ENCODE measurements at regions not wholly inside any gene's neighbourhood (a gene's known extent, or its start where the extent isn't known, plus 50 kb on each side); places are given as distances from the start of the nearest gene placed in this dataset.

GRCh38 chr10:129309565-129309964 is 157.5 kb upstream of the MGMT start:
- no TSS peak for BruUV-seq (replicated peaks)
- ChIA-PET CTCF (no interaction called here), POLR2A (no interaction called here), RAD21 (ENCODE audit: low non-redundant PET in 1 of 2, low total read pairs in 2 of 2, uncharacterized antibody in 2 of 2, unreplicated experiment in 2 of 2) (no interaction called here)
- ATAC-seq: no peak
- Histone ChIP-seq H3K4me1 (ENCODE audit: control insufficient read depth in 1 of 2, insufficient read depth in 2 of 2, low read length in 2 of 2) (no peaks in the 10 kb centered on the region), H3K4me2 (ENCODE audit: low read length) (no peak overlapping the region), H3K4me3 (replicated peaks in 1 of 2; ENCODE audit: low read depth in 1 of 2, low read length in 2 of 2) (no peak overlapping the region), H3K27ac (ENCODE audit: low read depth, low read length) (no peak overlapping the region), H3K36me3 (ENCODE audit: control insufficient read depth in 1 of 2, insufficient read depth in 2 of 2, low read length in 2 of 2) (no peaks in the 10 kb centered on the region), H3K27me3 (ENCODE audit: insufficient read depth, low read length) (no peaks in the 10 kb centered on the region), H4K20me1 (ENCODE audit: insufficient read depth) (no peaks in the 10 kb centered on the region), H3K79me2 (ENCODE audit: insufficient read depth, low read length) (no peaks in the 10 kb centered on the region), H3K9me2 (ENCODE audit: insufficient read depth) (no peaks in the 10 kb centered on the region), H3K9ac (ENCODE audit: low read length) (no peak overlapping the region), H2AFZ (ENCODE audit: low read depth, low read length, poor library complexity, severe bottlenecking) (no peak overlapping the region), H3K9me3 (ENCODE audit: control insufficient read depth in 1 of 2, insufficient read depth in 1 of 2, low read depth in 1 of 2, low read length in 2 of 2) (peaks cover 13 to 15% of the 10 kb centered on the region in 2 experiments; a peak in 2 of 4 replicates)
- TF ChIP-seq, protein P1, sequence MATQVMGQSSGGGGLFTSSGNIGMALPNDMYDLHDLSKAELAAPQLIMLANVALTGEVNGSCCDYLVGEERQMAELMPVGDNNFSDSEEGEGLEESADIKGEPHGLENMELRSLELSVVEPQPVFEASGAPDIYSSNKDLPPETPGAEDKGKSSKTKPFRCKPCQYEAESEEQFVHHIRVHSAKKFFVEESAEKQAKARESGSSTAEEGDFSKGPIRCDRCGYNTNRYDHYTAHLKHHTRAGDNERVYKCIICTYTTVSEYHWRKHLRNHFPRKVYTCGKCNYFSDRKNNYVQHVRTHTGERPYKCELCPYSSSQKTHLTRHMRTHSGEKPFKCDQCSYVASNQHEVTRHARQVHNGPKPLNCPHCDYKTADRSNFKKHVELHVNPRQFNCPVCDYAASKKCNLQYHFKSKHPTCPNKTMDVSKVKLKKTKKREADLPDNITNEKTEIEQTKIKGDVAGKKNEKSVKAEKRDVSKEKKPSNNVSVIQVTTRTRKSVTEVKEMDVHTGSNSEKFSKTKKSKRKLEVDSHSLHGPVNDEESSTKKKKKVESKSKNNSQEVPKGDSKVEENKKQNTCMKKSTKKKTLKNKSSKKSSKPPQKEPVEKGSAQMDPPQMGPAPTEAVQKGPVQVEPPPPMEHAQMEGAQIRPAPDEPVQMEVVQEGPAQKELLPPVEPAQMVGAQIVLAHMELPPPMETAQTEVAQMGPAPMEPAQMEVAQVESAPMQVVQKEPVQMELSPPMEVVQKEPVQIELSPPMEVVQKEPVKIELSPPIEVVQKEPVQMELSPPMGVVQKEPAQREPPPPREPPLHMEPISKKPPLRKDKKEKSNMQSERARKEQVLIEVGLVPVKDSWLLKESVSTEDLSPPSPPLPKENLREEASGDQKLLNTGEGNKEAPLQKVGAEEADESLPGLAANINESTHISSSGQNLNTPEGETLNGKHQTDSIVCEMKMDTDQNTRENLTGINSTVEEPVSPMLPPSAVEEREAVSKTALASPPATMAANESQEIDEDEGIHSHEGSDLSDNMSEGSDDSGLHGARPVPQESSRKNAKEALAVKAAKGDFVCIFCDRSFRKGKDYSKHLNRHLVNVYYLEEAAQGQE (IDR thresholded peaks at IDR 0.05; ENCODE audit: low read depth): no peak
- TF ChIP-seq CBX3 (IDR thresholded peaks at IDR 0.05; ENCODE audit: low read depth): no peak
- no peak for TF ChIP-seq SIN3A (IDR thresholded peaks at IDR 0.05; ENCODE audit: low read depth)
- no peak for TF ChIP-seq EZH2 (IDR thresholded peaks at IDR 0.05)
- TF ChIP-seq SRF (IDR thresholded peaks at IDR 0.05; ENCODE audit: low read depth): no peak
- TF ChIP-seq CEBPB (IDR thresholded peaks at IDR 0.05; ENCODE audit: low read depth): no peak
- no peak for TF ChIP-seq YY1 (IDR thresholded peaks at IDR 0.05; ENCODE audit: extremely low read depth, insufficient replicate concordance, low read depth, low read length)
- TF ChIP-seq, protein P2, sequence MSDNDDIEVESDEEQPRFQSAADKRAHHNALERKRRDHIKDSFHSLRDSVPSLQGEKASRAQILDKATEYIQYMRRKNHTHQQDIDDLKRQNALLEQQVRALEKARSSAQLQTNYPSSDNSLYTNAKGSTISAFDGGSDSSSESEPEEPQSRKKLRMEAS (IDR thresholded peaks at IDR 0.05): no peak
- TF ChIP-seq ELF1 (IDR thresholded peaks at IDR 0.05; ENCODE audit: borderline replicate concordance, low read depth): no peak
- TF ChIP-seq ZFX (IDR thresholded peaks at IDR 0.05): no peak
- no peak for TF ChIP-seq POLR2A (IDR thresholded peaks at IDR 0.05; ENCODE audit: borderline replicate concordance, extremely low read depth, insufficient read depth, insufficient read length)
- no peak for TF ChIP-seq ZBTB33 (IDR thresholded peaks at IDR 0.05; ENCODE audit: extremely low read depth, insufficient replicate concordance, low read length)
- TF ChIP-seq SP1 (IDR thresholded peaks at IDR 0.05; ENCODE audit: low read depth): no peak
- no peak for TF ChIP-seq ZNF274 (IDR thresholded peaks at IDR 0.05; ENCODE audit: low read depth, low read length)
- no peak for TF ChIP-seq RAD21 (IDR thresholded peaks at IDR 0.05; ENCODE audit: low read depth)
- DNase-seq (ENCODE audit: low read depth, low spot score): no peak
- intact Hi-C loops (cut with micrococcal nuclease): no loop called here
